H1 (cell line): ENCODE measurements at regions not wholly inside any gene's neighbourhood (a gene's known extent, or its start where the extent isn't known, plus 50 kb on each side); places are given as distances from the start of the nearest gene placed in this dataset.

ENCODE experiments used
- GABPA ChIP-seq: IDR thresholded peaks from 2 replicates; pipeline ENCODE4 v1.6.1; 2011; ENCODE audit warnings: mild to moderate bottlenecking, low read length, moderate library complexity, borderline replicate concordance; ENCODE audit not compliant: insufficient read depth
- HDAC2 ChIP-seq, 2 experiments: fragments of 300-600 bp in 1 of 2; sonication (generic) in 1 of 2; IDR thresholded peaks; 2 replicates each; pipeline ENCODE4 v1.6.1; 2011 to 2012; ENCODE audit warnings: low read depth in 2 of 2, low read length in 2 of 2, mild to moderate bottlenecking in 2 of 2, moderate library complexity in 2 of 2, borderline replicate concordance in 1 of 2, inconsistent platforms in 1 of 2

- TF ChIP-seq HDAC2 (IDR thresholded peaks at IDR 0.05; ENCODE audit: borderline replicate concordance in 1 of 2, low read depth in 2 of 2, low read length in 2 of 2): no peak
- TF ChIP-seq GABPA: no peak
- TF ChIP-seq, all 59 proteins: peak for 0
Measured at GRCh38 chr4:126776361-126776760, 856.4 kb upstream of the INTU start (continued).
